ENCODE measurements at regions not wholly inside any gene's neighbourhood (a gene's known extent, or its start where the extent isn't known, plus 50 kb on each side); places are given as distances from the start of the nearest gene placed in this dataset.

DNA sequence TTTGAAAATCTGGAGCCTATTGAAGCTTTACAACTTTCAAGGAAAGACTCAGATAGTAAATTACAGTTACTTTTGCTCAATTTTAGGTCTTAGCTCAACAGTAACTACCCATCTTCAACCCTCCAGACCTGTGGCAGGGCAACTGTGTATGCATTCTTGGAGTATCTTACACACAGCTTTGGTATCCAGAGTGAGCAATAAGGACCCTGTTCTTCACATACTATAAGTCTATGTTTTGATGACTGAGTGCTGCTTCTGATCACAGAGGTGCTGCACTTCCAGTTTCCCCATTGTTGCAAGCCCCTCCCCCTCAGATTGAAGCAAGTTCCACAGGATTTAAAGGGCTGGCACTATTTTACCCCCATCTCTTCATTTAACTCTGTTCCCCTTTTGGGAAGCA lies 737.4 kb upstream of the GRAMD2B start:
- TF ChIP-seq, protein P1, sequence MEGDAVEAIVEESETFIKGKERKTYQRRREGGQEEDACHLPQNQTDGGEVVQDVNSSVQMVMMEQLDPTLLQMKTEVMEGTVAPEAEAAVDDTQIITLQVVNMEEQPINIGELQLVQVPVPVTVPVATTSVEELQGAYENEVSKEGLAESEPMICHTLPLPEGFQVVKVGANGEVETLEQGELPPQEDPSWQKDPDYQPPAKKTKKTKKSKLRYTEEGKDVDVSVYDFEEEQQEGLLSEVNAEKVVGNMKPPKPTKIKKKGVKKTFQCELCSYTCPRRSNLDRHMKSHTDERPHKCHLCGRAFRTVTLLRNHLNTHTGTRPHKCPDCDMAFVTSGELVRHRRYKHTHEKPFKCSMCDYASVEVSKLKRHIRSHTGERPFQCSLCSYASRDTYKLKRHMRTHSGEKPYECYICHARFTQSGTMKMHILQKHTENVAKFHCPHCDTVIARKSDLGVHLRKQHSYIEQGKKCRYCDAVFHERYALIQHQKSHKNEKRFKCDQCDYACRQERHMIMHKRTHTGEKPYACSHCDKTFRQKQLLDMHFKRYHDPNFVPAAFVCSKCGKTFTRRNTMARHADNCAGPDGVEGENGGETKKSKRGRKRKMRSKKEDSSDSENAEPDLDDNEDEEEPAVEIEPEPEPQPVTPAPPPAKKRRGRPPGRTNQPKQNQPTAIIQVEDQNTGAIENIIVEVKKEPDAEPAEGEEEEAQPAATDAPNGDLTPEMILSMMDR (IDR thresholded peaks at IDR 0.05) = no peak
- TF ChIP-seq EZH2 (IDR thresholded peaks at IDR 0.05) = no peak
